ENCODE measurements at regions not wholly inside any gene's neighbourhood (a gene's known extent, or its start where the extent isn't known, plus 50 kb on each side); places are given as distances from the start of the nearest gene placed in this dataset.
"Not testable (repeated sequence)": the region's sequence is repeated elsewhere in the genome, so short reads cannot be mapped to it uniquely, and the experiment has no call there.

DNA sequence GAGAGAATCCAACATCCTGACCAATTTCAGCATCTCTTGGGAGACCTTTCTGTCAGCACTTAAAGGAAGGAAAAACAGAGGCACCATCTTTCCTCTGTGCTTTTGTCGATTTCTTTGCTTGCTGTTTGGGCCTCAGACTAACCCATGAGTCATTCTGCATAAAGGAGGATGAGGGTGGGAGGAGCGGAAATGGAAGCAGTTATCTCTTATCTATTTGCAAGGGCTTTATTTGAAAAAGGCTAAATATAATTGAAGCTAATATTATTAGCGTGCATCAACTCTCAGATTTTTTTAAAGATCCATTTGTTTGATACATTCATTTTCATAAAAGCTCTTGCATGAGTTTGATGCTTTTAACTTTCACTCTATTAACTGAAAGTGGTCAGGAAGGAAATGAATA is 72.9 kb downstream of the ZNF622 start:
- no peak overlapping the region for H3K4me3 Mint-ChIP-seq
- no peak overlapping the region for H3K27ac Mint-ChIP-seq
- no peaks in the 10 kb centered on the region for H3K27me3 Mint-ChIP-seq
- no peaks in the 10 kb centered on the region for H3K36me3 Mint-ChIP-seq
- no peaks in the 10 kb centered on the region for H3K4me1 Mint-ChIP-seq
- DNase-seq: no peak
- CTCF ChIA-PET: interaction anchor here (0.7 kb wide), 1 partner anchor 64 kb away, joined by 3 read pairs; no protein-coding TSS in a partner anchor
- H3K9me3 Mint-ChIP-seq: no peaks in the 10 kb centered on the region

- Mint-ChIP-seq H3K9me3 (no peaks in the 10 kb centered on the region), H3K27ac (no peak overlapping the region), H3K4me3 (no peak overlapping the region), H3K4me1 (no peaks in the 10 kb centered on the region), H3K27me3 (no peaks in the 10 kb centered on the region), H3K36me3 (no peaks in the 10 kb centered on the region)
- no peak for DNase-seq
- CTCF ChIA-PET: interaction anchor here (0.7 kb wide), 2 partner anchors 64 to 287 kb away, joined by 3 read pairs; no protein-coding TSS in a partner anchor
These were observed 73.5 kb downstream of the ZNF622 start for GRCh38 chr5:16391858-16392649.

- H3K4me1 Mint-ChIP-seq: no peaks in the 10 kb centered on the region
- H3K27me3 Mint-ChIP-seq: no peaks in the 10 kb centered on the region
- no peaks in the 10 kb centered on the region for H3K9me3 Mint-ChIP-seq
- H3K36me3 Mint-ChIP-seq: no peaks in the 10 kb centered on the region
- DNase-seq: no peak
- H3K4me3 Mint-ChIP-seq: no peak overlapping the region
- CTCF ChIA-PET: no interaction called here
- H3K27ac Mint-ChIP-seq: no peak overlapping the region
These were observed 74.8 kb downstream of the ZNF622 start for GRCh38 chr5:16390825-16391224.

GRCh38 chr5:16385516-16386090 is 80.0 kb downstream of the ZNF622 start:
- Mint-ChIP-seq H3K36me3 (no peaks in the 10 kb centered on the region), H3K4me1 (no peaks in the 10 kb centered on the region), H3K27me3 (peaks cover 4% of the 10 kb centered on the region), H3K27ac (no peak overlapping the region), H3K9me3 (no peaks in the 10 kb centered on the region), H3K4me3 (no peak overlapping the region)
- CTCF ChIA-PET: no interaction called here
- DNase-seq: no peak

GRCh38 chr5:16384804-16385203 is 80.8 kb downstream of the ZNF622 start:
- no peak overlapping the region for H3K27ac Mint-ChIP-seq
- H3K36me3 Mint-ChIP-seq: no peaks in the 10 kb centered on the region
- no peak overlapping the region for H3K4me3 Mint-ChIP-seq
- no peak for DNase-seq
- H3K4me1 Mint-ChIP-seq: no peaks in the 10 kb centered on the region
- H3K9me3 Mint-ChIP-seq: no peaks in the 10 kb centered on the region
- CTCF ChIA-PET: no interaction called here
- peaks cover 4% of the 10 kb centered on the region for H3K27me3 Mint-ChIP-seq

GRCh38 chr5:16384222-16384621 is 81.4 kb downstream of the ZNF622 start:
- Mint-ChIP-seq H3K4me1 (no peaks in the 10 kb centered on the region), H3K27ac (no peak overlapping the region), H3K36me3 (no peaks in the 10 kb centered on the region), H3K4me3 (no peak overlapping the region), H3K27me3 (peaks cover 4% of the 10 kb centered on the region), H3K9me3 (no peaks in the 10 kb centered on the region)
- CTCF ChIA-PET: no interaction called here
- no peak for DNase-seq

- no peaks in the 10 kb centered on the region for H3K4me1 Mint-ChIP-seq
- peaks cover 4% of the 10 kb centered on the region for H3K27me3 Mint-ChIP-seq
- CTCF ChIA-PET: no interaction called here
- no peak overlapping the region for H3K27ac Mint-ChIP-seq
- no peak overlapping the region for H3K4me3 Mint-ChIP-seq
- H3K36me3 Mint-ChIP-seq: no peaks in the 10 kb centered on the region
- H3K9me3 Mint-ChIP-seq: no peaks in the 10 kb centered on the region
- no peak for DNase-seq
These were observed 82.0 kb downstream of the ZNF622 start for GRCh38 chr5:16383544-16384052.

GRCh38 chr5:16382047-16382446 is 83.6 kb downstream of the ZNF622 start:
- CTCF ChIA-PET: no interaction called here
- no peaks in the 10 kb centered on the region for H3K4me1 Mint-ChIP-seq
- no peaks in the 10 kb centered on the region for H3K36me3 Mint-ChIP-seq
- H3K27me3 Mint-ChIP-seq: peaks cover 4% of the 10 kb centered on the region
- no peak overlapping the region for H3K27ac Mint-ChIP-seq
- no peak overlapping the region for H3K4me3 Mint-ChIP-seq
- no peak for DNase-seq
- no peaks in the 10 kb centered on the region for H3K9me3 Mint-ChIP-seq

DNA sequence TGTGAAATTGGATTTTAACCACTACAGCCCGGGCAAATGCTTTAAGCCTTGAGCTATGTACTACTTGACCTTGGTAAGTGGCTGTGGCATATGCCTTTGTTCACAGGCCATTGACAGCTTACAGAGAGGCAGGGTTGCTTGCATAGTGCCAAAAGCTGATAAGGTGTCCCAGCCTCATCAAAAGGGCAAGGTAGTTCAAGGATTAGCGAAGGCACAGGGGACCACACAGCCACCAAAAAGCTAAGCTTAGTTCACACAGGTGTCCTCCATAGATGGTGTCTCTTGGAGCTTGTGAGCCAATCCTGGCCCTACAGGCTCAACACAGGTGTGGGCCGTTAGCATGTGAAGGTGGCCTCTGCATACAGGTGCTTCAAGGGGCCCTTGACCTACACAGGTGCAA is 86.8 kb downstream of the ZNF622 start:
- no peak for DNase-seq
- no peaks in the 10 kb centered on the region for H3K9me3 Mint-ChIP-seq
- CTCF ChIA-PET: no interaction called here
- H3K27me3 Mint-ChIP-seq: peaks cover 4% of the 10 kb centered on the region
- H3K36me3 Mint-ChIP-seq: no peaks in the 10 kb centered on the region
- no peak overlapping the region for H3K27ac Mint-ChIP-seq
- no peaks in the 10 kb centered on the region for H3K4me1 Mint-ChIP-seq
- no peak overlapping the region for H3K4me3 Mint-ChIP-seq

DNA sequence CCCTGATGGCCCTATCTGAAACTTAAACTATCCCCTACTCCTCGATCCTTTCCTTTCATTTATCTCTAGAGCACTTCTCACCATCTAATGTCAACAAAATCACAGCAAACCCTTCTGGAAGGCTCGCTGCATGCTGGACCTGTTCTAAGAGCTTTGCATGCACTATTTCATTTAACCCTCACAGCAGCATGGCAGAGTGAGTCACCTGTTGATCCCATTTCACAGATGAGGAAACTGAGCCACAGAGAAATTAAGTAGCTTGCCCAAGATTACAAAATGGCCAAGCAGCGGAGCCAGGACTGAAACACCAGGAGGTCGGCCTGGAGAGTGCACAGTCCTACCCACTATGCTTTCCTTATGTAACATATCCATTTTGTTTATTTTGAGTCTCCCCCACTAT is 93.1 kb downstream of the ZNF622 start:
- Mint-ChIP-seq H3K9me3 (no peaks in the 10 kb centered on the region), H3K4me1 (no peaks in the 10 kb centered on the region), H3K4me3 (no peak overlapping the region), H3K36me3 (no peaks in the 10 kb centered on the region), H3K27ac (no peak overlapping the region), H3K27me3 (no peaks in the 10 kb centered on the region)
- no peak for DNase-seq
- CTCF ChIA-PET: no interaction called here

GRCh38 chr5:16366491-16366890 is 99.1 kb downstream of the ZNF622 start:
- Mint-ChIP-seq H3K27me3 (no peaks in the 10 kb centered on the region), H3K27ac (no peak overlapping the region), H3K4me1 (no peaks in the 10 kb centered on the region), H3K4me3 (no peak overlapping the region), H3K9me3 (no peaks in the 10 kb centered on the region), H3K36me3 (no peaks in the 10 kb centered on the region)
- CTCF ChIA-PET: no interaction called here
- DNase-seq: no peak

DNA sequence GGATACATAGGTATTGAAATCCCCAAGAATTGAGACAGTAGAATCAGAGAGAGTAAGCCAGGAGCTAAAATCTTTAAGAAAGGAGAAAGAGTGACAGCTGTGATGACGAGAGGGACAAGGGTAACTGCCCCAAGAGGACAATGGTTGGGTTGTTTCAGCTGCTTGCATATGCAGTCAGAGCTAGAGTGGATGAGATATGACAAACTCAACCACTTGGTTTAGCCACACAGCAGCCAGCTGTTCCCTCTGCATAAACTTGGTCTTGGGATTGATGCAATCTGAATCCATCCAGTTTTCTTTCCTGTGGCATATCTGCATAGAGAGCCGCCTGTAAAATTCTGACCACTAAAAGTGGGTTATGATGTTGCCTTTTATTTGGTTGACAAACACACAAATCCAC is 100.7 kb downstream of the ZNF622 start:
- Mint-ChIP-seq H3K27ac (no peak overlapping the region), H3K9me3 (no peaks in the 10 kb centered on the region), H3K36me3 (no peaks in the 10 kb centered on the region), H3K4me1 (no peaks in the 10 kb centered on the region), H3K4me3 (no peak overlapping the region), H3K27me3 (no peaks in the 10 kb centered on the region)
- CTCF ChIA-PET: no interaction called here
- no peak for DNase-seq

DNA sequence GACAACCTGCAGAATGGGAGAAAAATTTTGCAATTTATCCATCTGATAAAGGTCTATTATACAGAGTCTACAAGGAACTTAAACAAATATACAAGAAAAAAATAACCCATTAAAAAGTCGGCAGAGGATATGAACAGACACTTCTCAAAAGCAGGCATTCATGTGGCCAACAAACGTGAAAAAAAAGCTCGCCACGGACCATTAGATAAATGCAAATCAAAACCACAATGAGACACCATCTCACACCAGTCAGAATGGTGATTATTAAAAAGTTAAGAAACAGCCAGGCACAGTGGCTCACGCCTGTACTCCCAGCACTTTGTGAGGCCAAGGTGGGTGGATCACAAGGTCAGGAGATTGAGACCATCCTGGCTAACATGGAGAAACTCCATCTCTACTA is 112.2 kb downstream of the ZNF622 start:
- DNase-seq, H3K4me3 Mint-ChIP-seq, H3K4me1 Mint-ChIP-seq, H3K27ac Mint-ChIP-seq, H3K27me3 Mint-ChIP-seq, CTCF ChIA-PET, H3K36me3 Mint-ChIP-seq, H3K9me3 Mint-ChIP-seq: not testable (repeated sequence)

DNA sequence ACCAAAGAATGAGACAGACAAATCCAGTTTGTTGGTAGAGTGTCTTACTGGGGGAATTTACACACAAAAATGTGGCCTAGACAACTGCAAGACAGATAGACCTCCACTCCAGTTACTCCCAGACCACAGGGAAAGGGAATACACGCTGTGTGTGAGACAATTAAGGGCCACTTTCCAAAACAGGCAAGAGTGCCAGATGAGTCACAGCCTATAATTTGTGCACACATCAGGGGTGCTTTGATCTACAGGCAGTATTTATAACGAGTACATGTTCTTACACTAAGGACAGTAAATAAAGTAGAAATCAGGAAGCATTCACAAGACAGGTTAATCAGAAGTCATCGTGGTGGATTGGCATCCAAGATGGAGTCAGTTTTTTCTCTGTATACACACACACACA is 114.8 kb downstream of the ZNF622 start:
- no peak for DNase-seq
- Mint-ChIP-seq H3K27me3 (no peaks in the 10 kb centered on the region), H3K9me3 (no peaks in the 10 kb centered on the region), H3K4me3 (no peak overlapping the region), H3K4me1 (no peaks in the 10 kb centered on the region), H3K27ac (no peak overlapping the region), H3K36me3 (no peaks in the 10 kb centered on the region)
- CTCF ChIA-PET: no interaction called here

DNA sequence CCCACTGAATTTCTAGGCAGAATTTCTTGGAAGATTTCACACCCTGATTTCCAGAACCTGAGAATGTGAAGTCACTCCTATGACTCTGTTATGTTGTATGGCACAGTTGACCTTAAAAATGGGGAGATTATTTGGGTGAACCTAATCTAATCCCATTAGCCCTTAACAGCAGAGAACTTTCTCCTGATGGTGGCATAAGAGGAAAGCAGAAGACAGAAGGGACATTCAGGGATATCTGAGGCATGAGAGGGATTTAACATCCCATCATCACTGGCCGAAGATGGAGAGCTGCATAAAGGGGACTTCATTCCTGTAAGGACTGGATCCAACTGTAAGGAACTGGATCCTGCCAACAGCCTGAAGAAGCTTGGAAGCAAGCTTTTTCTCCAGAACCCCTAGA is 119.2 kb downstream of the ZNF622 start:
- CTCF ChIA-PET: no interaction called here
- Mint-ChIP-seq H3K27ac (no peak overlapping the region), H3K9me3 (no peaks in the 10 kb centered on the region), H3K4me1 (no peaks in the 10 kb centered on the region), H3K4me3 (no peak overlapping the region), H3K36me3 (no peaks in the 10 kb centered on the region), H3K27me3 (no peaks in the 10 kb centered on the region)
- no peak for DNase-seq

All from activated naive CD4-positive, alpha-beta T cell treated with anti-CD3 and anti-CD28 coated beads, Interleukin-2, amount 10 ng/mL, durations not matched to agents 7 days and 5 days (primary cell).